H9 (cell line): ENCODE measurements at regions not wholly inside any gene's neighbourhood (a gene's known extent, or its start where the extent isn't known, plus 50 kb on each side); places are given as distances from the start of the nearest gene placed in this dataset.

Experiments used
- DNase-seq: peaks from one replicate; pipeline ENCODE4 v3.0.0-alpha.2; 2017
- H2AFZ ChIP-seq: one replicate; pipeline ENCODE4 v1.6.1; 2013; ENCODE audit warnings: mild to moderate bottlenecking, low read length, control low read depth, moderate library complexity
- H2AK5ac ChIP-seq: 2 replicates; pipeline ENCODE4 v1.6.1; 2013; ENCODE audit warnings: low read length, control low read depth, mixed read lengths; ENCODE audit not compliant: insufficient read length
- H2BK120ac ChIP-seq: one replicate; pipeline ENCODE4 v1.6.1; 2013; ENCODE audit warnings: low read depth, mild to moderate bottlenecking, low read length, control low read depth, inconsistent platforms; ENCODE audit not compliant: poor library complexity, severe bottlenecking
- H2BK12ac ChIP-seq: 2 replicates; pipeline ENCODE4 v1.6.1; 2013; ENCODE audit warnings: low read length, control low read depth, mixed read lengths, low read depth; ENCODE audit not compliant: insufficient read length
- H2BK15ac ChIP-seq: 2 replicates; pipeline ENCODE4 v1.6.1; 2013; ENCODE audit warnings: low read depth, low read length, control low read depth
- H2BK20ac ChIP-seq: one replicate; pipeline ENCODE4 v1.6.1; 2013; ENCODE audit warnings: low read depth, mild to moderate bottlenecking, low read length, control low read depth, inconsistent platforms; ENCODE audit not compliant: poor library complexity, severe bottlenecking
- H2BK5ac ChIP-seq: 2 replicates; pipeline ENCODE4 v1.6.1; 2013; ENCODE audit warnings: low read length, control low read depth, mixed read lengths; ENCODE audit not compliant: insufficient read length
- H3K14ac ChIP-seq: 2 replicates; pipeline ENCODE4 v1.6.1; 2013; ENCODE audit warnings: low read length, control low read depth; ENCODE audit not compliant: insufficient read depth
- H3K18ac ChIP-seq: 2 replicates; pipeline ENCODE4 v1.6.1; 2013; ENCODE audit warnings: low read depth, mild to moderate bottlenecking, mixed read lengths, low read length, control low read depth; ENCODE audit not compliant: insufficient read length
- H3K23ac ChIP-seq: 2 replicates; pipeline ENCODE4 v1.6.1; 2013; ENCODE audit warnings: low read length, control low read depth, mixed read lengths, low read depth; ENCODE audit not compliant: insufficient read length
- H3K23me2 ChIP-seq: 2 replicates; pipeline ENCODE4 v1.6.1; 2013; ENCODE audit warnings: low read depth, mild to moderate bottlenecking, mixed read lengths, low read length, control low read depth; ENCODE audit not compliant: insufficient read length, poor library complexity, severe bottlenecking
- H3K27ac ChIP-seq: 2 replicates; pipeline ENCODE4 v1.5.1; 2013; ENCODE audit warnings: low read length, control low read depth, mixed read lengths, low read depth; ENCODE audit not compliant: insufficient read length
- H3K27me3 ChIP-seq: 2 replicates; pipeline ENCODE4 v1.6.1; 2013; ENCODE audit warnings: low read length, control low read depth, inconsistent platforms; ENCODE audit not compliant: insufficient read depth
- H3K4ac ChIP-seq: 2 replicates; pipeline ENCODE4 v1.6.1; 2013; ENCODE audit warnings: low read depth, mild to moderate bottlenecking, control low read depth, inconsistent platforms, low read length, moderate library complexity
- H3K4me1 ChIP-seq: 2 replicates; pipeline ENCODE4 v1.6.1; 2013; ENCODE audit warnings: low read length, control low read depth, inconsistent platforms; ENCODE audit not compliant: insufficient read depth
- H3K4me2 ChIP-seq: 2 replicates; pipeline ENCODE4 v1.6.1; 2013; ENCODE audit warnings: low read length, control low read depth, mixed read lengths; ENCODE audit not compliant: insufficient read length, insufficient read depth
- H3K56ac ChIP-seq: 2 replicates; pipeline ENCODE4 v1.6.1; 2013; ENCODE audit warnings: low read depth, mild to moderate bottlenecking, mixed read lengths, low read length, control low read depth; ENCODE audit not compliant: insufficient read length
- H3K79me1 ChIP-seq: 2 replicates; pipeline ENCODE4 v1.6.1; 2013; ENCODE audit warnings: low read depth, mild to moderate bottlenecking, moderate library complexity, low read length, control low read depth, inconsistent platforms; ENCODE audit not compliant: insufficient read depth, poor library complexity, severe bottlenecking
- H3K79me2 ChIP-seq: 2 replicates; pipeline ENCODE4 v1.6.1; 2013; ENCODE audit warnings: low read length, control low read depth, inconsistent platforms; ENCODE audit not compliant: insufficient read depth
- H3K9ac ChIP-seq: 2 replicates; pipeline ENCODE4 v1.6.1; 2013; ENCODE audit warnings: low read length, control low read depth, mixed read lengths; ENCODE audit not compliant: insufficient read length; ENCODE audit errors: extremely low read depth
- H3K9me3 ChIP-seq: one replicate; pipeline ENCODE4 v1.6.1; 2013; ENCODE audit warnings: low read depth, low read length, inconsistent platforms; ENCODE audit not compliant: control insufficient read depth
- H3T11ph ChIP-seq: one replicate; pipeline ENCODE4 v1.6.1; 2013; ENCODE audit warnings: mild to moderate bottlenecking, low read length, control low read depth, inconsistent platforms
- H4K20me1 ChIP-seq: one replicate; pipeline ENCODE4 v1.6.1; 2013; ENCODE audit not compliant: control insufficient read depth, insufficient read length, insufficient read depth
- H4K5ac ChIP-seq: 2 replicates; pipeline ENCODE4 v1.6.1; 2013; ENCODE audit warnings: low read depth, mild to moderate bottlenecking, mixed read lengths, low read length, control low read depth; ENCODE audit not compliant: insufficient read length
- H4K8ac ChIP-seq: replicated peaks from 2 replicates; pipeline ENCODE4 v1.6.1; 2013; ENCODE audit warnings: low read length, control low read depth, mixed read lengths, low read depth; ENCODE audit not compliant: insufficient read length
- H4K91ac ChIP-seq: 2 replicates; pipeline ENCODE4 v1.6.1; 2013; ENCODE audit warnings: low read depth, mild to moderate bottlenecking, moderate library complexity, mixed read lengths, low read length, control low read depth; ENCODE audit not compliant: insufficient read length
- H3K27ac Mint-ChIP-seq, 3 experiments: 2 replicates in 2 of 3; 3 replicates in 1 of 3; pipeline ENCODE4 v1.8.0; 2020 to 2021; ENCODE audit warnings: mixed read lengths in 3 of 3, mild to moderate bottlenecking in 1 of 3, moderate library complexity in 1 of 3
- H3K27me3 Mint-ChIP-seq: 2 replicates; pipeline ENCODE4 v1.8.0; 2021; ENCODE audit warnings: low read depth, mild to moderate bottlenecking, moderate library complexity, mixed read lengths
- H3K36me3 Mint-ChIP-seq, 3 experiments: 2 replicates in 2 of 3; 3 replicates in 1 of 3; pipeline ENCODE4 v1.8.0; 2020 to 2021; ENCODE audit warnings: low read depth in 3 of 3, mixed read lengths in 3 of 3; ENCODE audit not compliant: insufficient read depth in 1 of 3
- H3K4me1 Mint-ChIP-seq, 2 experiments: 2 replicates each; pipeline ENCODE4 v1.8.0; 2020; ENCODE audit warnings: mixed read lengths in 2 of 2
- H3K4me3 Mint-ChIP-seq, 2 experiments: 2 replicates in 1 of 2; 3 replicates in 1 of 2; pipeline ENCODE4 v1.8.0; 2020 to 2021; ENCODE audit warnings: mild to moderate bottlenecking in 2 of 2, mixed read lengths in 2 of 2, moderate library complexity in 1 of 2
- H3K9me3 Mint-ChIP-seq, 2 experiments: 2 replicates in 1 of 2; 3 replicates in 1 of 2; pipeline ENCODE4 v1.8.0; 2020; ENCODE audit warnings: mild to moderate bottlenecking in 2 of 2, mixed read lengths in 2 of 2, moderate library complexity in 1 of 2
- WGBS: extraction: QIAGEN DNeasy Blood & Tissue Kit; methylation state at CpG from one replicate; pipeline ENCODE4 v1.1.7; 2013; ENCODE audit warnings: missing lambda C conversion rate, low lambda C conversion rate, mixed read lengths; ENCODE audit not compliant: insufficient read length; ENCODE audit errors: extremely low coverage; 5-methylcytosine and 5-hydroxymethylcytosine counted together
- TF ChIP-seq, protein P1 (sequence below): fragments of 200-600 bp; sonication (generic); conservative IDR thresholded peaks from 3 replicates; pipeline ENCODE4 v1.8.0; 2021; ENCODE audit warnings: antibody characterized with exemption, mild to moderate bottlenecking

DNA sequence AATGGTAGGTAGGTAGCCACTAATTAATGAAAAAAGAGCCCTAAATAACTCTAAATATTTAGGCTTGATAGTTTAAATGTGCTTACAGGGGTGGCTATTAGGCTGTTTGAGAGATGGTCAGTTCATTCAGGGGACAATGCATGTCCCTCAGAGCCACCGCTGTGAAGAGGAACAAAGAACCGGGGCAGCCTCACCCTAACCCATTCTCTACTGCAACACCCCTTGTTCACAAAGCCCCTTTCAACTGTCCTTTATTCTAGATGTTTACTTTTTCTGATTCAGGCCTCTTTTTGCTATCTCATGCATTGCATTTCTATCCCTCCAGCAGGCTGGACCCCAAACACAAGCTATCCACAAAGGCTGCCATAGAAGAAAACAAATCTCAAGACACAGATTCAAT is 906.7 kb downstream of the NR2F1-AS1 start:
- Histone ChIP-seq H3K27ac (no peak overlapping the region), H4K8ac (no peak overlapping the region), H3K4me2 (no peak overlapping the region), H4K91ac (no peak overlapping the region), H3T11ph (no peak overlapping the region), H2BK120ac (no peak overlapping the region), H2BK12ac (no peak overlapping the region), H3K14ac (no peak overlapping the region), H2BK15ac (no peak overlapping the region), H3K18ac (no peak overlapping the region), H3K9me3 (no peaks in the 10 kb centered on the region), H3K79me2 (no peaks in the 10 kb centered on the region), H3K23ac (no peak overlapping the region), H3K4me1 (no peaks in the 10 kb centered on the region), H2BK20ac (no peak overlapping the region), H3K27me3 (no peaks in the 10 kb centered on the region), H4K5ac (no peak overlapping the region), H3K56ac (no peak overlapping the region), H2BK5ac (no peak overlapping the region), H3K4ac (no peak overlapping the region), H4K20me1 (no peaks in the 10 kb centered on the region), H3K9ac (no peak overlapping the region), H2AK5ac (no peak overlapping the region), H2AFZ (no peak overlapping the region), H3K79me1 (no peaks in the 10 kb centered on the region), H3K23me2 (no peaks in the 10 kb centered on the region)
- TF ChIP-seq, protein P1, sequence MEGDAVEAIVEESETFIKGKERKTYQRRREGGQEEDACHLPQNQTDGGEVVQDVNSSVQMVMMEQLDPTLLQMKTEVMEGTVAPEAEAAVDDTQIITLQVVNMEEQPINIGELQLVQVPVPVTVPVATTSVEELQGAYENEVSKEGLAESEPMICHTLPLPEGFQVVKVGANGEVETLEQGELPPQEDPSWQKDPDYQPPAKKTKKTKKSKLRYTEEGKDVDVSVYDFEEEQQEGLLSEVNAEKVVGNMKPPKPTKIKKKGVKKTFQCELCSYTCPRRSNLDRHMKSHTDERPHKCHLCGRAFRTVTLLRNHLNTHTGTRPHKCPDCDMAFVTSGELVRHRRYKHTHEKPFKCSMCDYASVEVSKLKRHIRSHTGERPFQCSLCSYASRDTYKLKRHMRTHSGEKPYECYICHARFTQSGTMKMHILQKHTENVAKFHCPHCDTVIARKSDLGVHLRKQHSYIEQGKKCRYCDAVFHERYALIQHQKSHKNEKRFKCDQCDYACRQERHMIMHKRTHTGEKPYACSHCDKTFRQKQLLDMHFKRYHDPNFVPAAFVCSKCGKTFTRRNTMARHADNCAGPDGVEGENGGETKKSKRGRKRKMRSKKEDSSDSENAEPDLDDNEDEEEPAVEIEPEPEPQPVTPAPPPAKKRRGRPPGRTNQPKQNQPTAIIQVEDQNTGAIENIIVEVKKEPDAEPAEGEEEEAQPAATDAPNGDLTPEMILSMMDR, result no peak
- DNase-seq, result no peak
- no peaks in the 10 kb centered on the region for H3K27me3 Mint-ChIP-seq
- no peak overlapping the region for H3K27ac Mint-ChIP-seq
- peaks cover 12 to 25% of the 10 kb centered on the region in 2 experiments for H3K4me1 Mint-ChIP-seq
- H3K9me3 Mint-ChIP-seq, result no peaks in the 10 kb centered on the region
- no peak overlapping the region for H3K4me3 Mint-ChIP-seq
- no CpG with 5 or more reads among the region's 2 CpGs for WGBS
- H3K36me3 Mint-ChIP-seq, result no peaks in the 10 kb centered on the region
